ENCODE measurements at regions not wholly inside any gene's neighbourhood (a gene's known extent, or its start where the extent isn't known, plus 50 kb on each side); places are given as distances from the start of the nearest gene placed in this dataset.

- no peak for TF ChIP-seq CTCF (IDR thresholded peaks at IDR 0.05)
- no peak for TF ChIP-seq POLR2AphosphoS5 (IDR thresholded peaks at IDR 0.05)
- no peak for TF ChIP-seq POLR2A (IDR thresholded peaks at IDR 0.05)
These were observed 649.0 kb upstream of the SEL1L start for GRCh38 chr14:82182646-82183045.

All from prostate gland (tissue), 2 donors.